ENCODE measurements at regions not wholly inside any gene's neighbourhood (a gene's known extent, or its start where the extent isn't known, plus 50 kb on each side); places are given as distances from the start of the nearest gene placed in this dataset.

DNA sequence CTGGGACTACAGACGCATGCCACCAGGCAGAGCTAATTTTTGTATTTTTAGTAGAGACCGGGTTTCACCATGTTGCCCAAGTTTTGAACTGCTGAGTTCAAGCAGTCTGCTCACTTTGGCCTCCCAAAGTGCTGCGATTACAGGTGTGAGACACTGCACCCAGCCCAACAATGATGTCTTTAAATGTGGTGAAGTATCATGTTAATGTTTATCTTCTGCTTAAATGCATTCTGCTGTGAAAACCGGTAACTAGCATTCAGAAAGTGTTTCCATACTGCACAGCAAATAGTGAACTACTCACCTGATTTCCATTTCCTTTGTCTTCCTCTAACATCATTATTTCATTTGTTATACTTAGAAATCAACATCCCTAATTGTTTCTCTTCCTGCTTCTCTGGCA lies 264.0 kb upstream of the ITGA1 start:
- no peak for TF ChIP-seq POLR2A (IDR thresholded peaks at IDR 0.05)
- no peak for TF ChIP-seq EP300 (IDR thresholded peaks at IDR 0.05)
- TF ChIP-seq, protein P1, sequence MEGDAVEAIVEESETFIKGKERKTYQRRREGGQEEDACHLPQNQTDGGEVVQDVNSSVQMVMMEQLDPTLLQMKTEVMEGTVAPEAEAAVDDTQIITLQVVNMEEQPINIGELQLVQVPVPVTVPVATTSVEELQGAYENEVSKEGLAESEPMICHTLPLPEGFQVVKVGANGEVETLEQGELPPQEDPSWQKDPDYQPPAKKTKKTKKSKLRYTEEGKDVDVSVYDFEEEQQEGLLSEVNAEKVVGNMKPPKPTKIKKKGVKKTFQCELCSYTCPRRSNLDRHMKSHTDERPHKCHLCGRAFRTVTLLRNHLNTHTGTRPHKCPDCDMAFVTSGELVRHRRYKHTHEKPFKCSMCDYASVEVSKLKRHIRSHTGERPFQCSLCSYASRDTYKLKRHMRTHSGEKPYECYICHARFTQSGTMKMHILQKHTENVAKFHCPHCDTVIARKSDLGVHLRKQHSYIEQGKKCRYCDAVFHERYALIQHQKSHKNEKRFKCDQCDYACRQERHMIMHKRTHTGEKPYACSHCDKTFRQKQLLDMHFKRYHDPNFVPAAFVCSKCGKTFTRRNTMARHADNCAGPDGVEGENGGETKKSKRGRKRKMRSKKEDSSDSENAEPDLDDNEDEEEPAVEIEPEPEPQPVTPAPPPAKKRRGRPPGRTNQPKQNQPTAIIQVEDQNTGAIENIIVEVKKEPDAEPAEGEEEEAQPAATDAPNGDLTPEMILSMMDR (IDR thresholded peaks at IDR 0.05), result no peak
